Peyer's patch (tissue), 4 donors: ENCODE measurements at regions not wholly inside any gene's neighbourhood (a gene's known extent, or its start where the extent isn't known, plus 50 kb on each side); places are given as distances from the start of the nearest gene placed in this dataset.

Experiments
- CTCF ChIP-seq, 6 experiments: fragments of 450-650 bp in 4 of 6; fragments of 200-600 bp in 2 of 6; sonication (generic) in 1 of 6; IDR thresholded peaks; one replicate each; pipeline ENCODE4 v1.5.1; 2017 to 2019; ENCODE audit warnings: antibody characterized with exemption in 6 of 6, mild to moderate bottlenecking in 3 of 6, moderate library complexity in 1 of 6
- POLR2A ChIP-seq, 2 donors: fragments of 450-650 bp; IDR thresholded peaks; one replicate each; pipeline ENCODE4 v1.5.1; 2017; ENCODE audit warnings: antibody characterized with exemption in 2 of 2, mild to moderate bottlenecking in 2 of 2, moderate library complexity in 2 of 2

DNA sequence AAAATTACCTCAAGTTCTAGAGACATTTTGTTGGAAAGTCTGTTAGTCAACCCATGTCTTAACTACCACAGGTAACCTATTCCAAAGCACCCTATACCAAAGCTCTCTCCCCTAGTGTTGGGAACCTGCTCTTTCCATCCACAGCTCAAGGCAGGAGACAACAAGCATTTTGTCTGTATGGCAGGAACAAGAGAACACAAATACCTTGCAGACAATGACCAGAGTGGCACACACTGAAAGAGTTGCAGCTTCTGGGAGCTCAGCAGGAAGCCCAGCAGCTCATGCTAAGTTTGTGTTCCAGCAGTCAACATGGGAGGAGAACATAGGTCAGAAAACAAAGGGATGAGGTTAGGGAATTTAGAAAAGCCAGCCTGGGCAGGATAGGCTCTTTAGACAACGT is 300.8 kb downstream of the HHIPL2 start:
- TF ChIP-seq CTCF (IDR thresholded peaks at IDR 0.05) (no peak), POLR2A (IDR thresholded peaks at IDR 0.05) (no peak)
